ENCODE measurements at regions not wholly inside any gene's neighbourhood (a gene's known extent, or its start where the extent isn't known, plus 50 kb on each side); places are given as distances from the start of the nearest gene placed in this dataset.

- in situ Hi-C loops (cut with MboI; ENCODE audit: low pct_unique_long_range_greater_than_20kb, low sequenced_read_pairs, unreplicated experiment), result no loop called here
- TF ChIP-seq CTCF (IDR thresholded peaks at IDR 0.05; ENCODE audit: extremely low read depth, insufficient read depth, missing control alignments), result no peak
- DNase-seq (ENCODE audit: low spot score), result no peak
These were observed 144.8 kb downstream of the NUAK1 start for GRCh38 chr12:105993766-105994555.

- no peak for TF ChIP-seq CTCF (IDR thresholded peaks at IDR 0.05; ENCODE audit: extremely low read depth, insufficient read depth, missing control alignments)
These were observed 142.8 kb downstream of the NUAK1 start for GRCh38 chr12:105995961-105996431.

GRCh38 chr12:105998561-105998960 is 140.2 kb downstream of the NUAK1 start:
- no peak for DNase-seq (ENCODE audit: low spot score)
- in situ Hi-C loops (cut with MboI; ENCODE audit: low pct_unique_long_range_greater_than_20kb, low sequenced_read_pairs, unreplicated experiment), result no loop called here
- TF ChIP-seq CTCF (IDR thresholded peaks at IDR 0.05; ENCODE audit: extremely low read depth, insufficient read depth, missing control alignments), result no peak

More at GRCh38 chr12:105995961-105996431, 142.8 kb downstream of the NUAK1 start:
- DNase-seq (ENCODE audit: low spot score), result no peak
- in situ Hi-C loops (cut with MboI; ENCODE audit: low pct_unique_long_range_greater_than_20kb, low sequenced_read_pairs, unreplicated experiment), result no loop called here

GRCh38 chr12:106000382-106001104 is 138.2 kb downstream of the NUAK1 start:
- TF ChIP-seq CTCF (IDR thresholded peaks at IDR 0.05; ENCODE audit: extremely low read depth, insufficient read depth, missing control alignments), result no peak
- no peak for DNase-seq (ENCODE audit: low spot score)

GRCh38 chr12:106001105-106001836 is 137.5 kb downstream of the NUAK1 start:
- in situ Hi-C loops (cut with MboI; ENCODE audit: low pct_unique_long_range_greater_than_20kb, low sequenced_read_pairs, unreplicated experiment), result no loop called here
- DNase-seq (ENCODE audit: low spot score), result no peak
- TF ChIP-seq CTCF (IDR thresholded peaks at IDR 0.05; ENCODE audit: extremely low read depth, insufficient read depth, missing control alignments), result no peak

More at GRCh38 chr12:106000382-106001104, 138.2 kb downstream of the NUAK1 start:
- in situ Hi-C loops (cut with MboI; ENCODE audit: low pct_unique_long_range_greater_than_20kb, low sequenced_read_pairs, unreplicated experiment), result no loop called here

GRCh38 chr12:106001837-106002218 is 136.9 kb downstream of the NUAK1 start:
- in situ Hi-C loops (cut with MboI; ENCODE audit: low pct_unique_long_range_greater_than_20kb, low sequenced_read_pairs, unreplicated experiment), result no loop called here
- no peak for DNase-seq (ENCODE audit: low spot score)

More at GRCh38 chr12:106001837-106002218, 136.9 kb downstream of the NUAK1 start:
- no peak for TF ChIP-seq CTCF (IDR thresholded peaks at IDR 0.05; ENCODE audit: extremely low read depth, insufficient read depth, missing control alignments)

Data from GM13977 (cell line).